Kidney epithelial cell (primary cell): ENCODE measurements at regions not wholly inside any gene's neighbourhood (a gene's known extent, or its start where the extent isn't known, plus 50 kb on each side); places are given as distances from the start of the nearest gene placed in this dataset.

Source experiments
- DNase-seq: peaks from one replicate; pipeline ENCODE4 v3.0.0-alpha.2; 2010; ENCODE audit warnings: low read depth
- H3K27me3 ChIP-seq: 2 replicates; pipeline ENCODE4 v1.6.0; 2011; ENCODE audit warnings: low read length; ENCODE audit not compliant: control insufficient read depth, insufficient read depth
- H3K36me3 ChIP-seq: 2 replicates; pipeline ENCODE4 v1.5.1; 2011; ENCODE audit warnings: low read length; ENCODE audit not compliant: control insufficient read depth, insufficient read depth
- H3K4me3 ChIP-seq: 2 replicates; pipeline ENCODE4 v1.5.1; 2011; ENCODE audit warnings: low read depth, mild to moderate bottlenecking, control low read depth, low read length
- TF ChIP-seq, protein P1 (sequence below): IDR thresholded peaks from 2 replicates; pipeline ENCODE4 v1.5.1; 2011; ENCODE audit warnings: mild to moderate bottlenecking, moderate library complexity, low read length, control low read depth, inconsistent platforms; ENCODE audit not compliant: insufficient read depth, poor library complexity, severe bottlenecking

DNA sequence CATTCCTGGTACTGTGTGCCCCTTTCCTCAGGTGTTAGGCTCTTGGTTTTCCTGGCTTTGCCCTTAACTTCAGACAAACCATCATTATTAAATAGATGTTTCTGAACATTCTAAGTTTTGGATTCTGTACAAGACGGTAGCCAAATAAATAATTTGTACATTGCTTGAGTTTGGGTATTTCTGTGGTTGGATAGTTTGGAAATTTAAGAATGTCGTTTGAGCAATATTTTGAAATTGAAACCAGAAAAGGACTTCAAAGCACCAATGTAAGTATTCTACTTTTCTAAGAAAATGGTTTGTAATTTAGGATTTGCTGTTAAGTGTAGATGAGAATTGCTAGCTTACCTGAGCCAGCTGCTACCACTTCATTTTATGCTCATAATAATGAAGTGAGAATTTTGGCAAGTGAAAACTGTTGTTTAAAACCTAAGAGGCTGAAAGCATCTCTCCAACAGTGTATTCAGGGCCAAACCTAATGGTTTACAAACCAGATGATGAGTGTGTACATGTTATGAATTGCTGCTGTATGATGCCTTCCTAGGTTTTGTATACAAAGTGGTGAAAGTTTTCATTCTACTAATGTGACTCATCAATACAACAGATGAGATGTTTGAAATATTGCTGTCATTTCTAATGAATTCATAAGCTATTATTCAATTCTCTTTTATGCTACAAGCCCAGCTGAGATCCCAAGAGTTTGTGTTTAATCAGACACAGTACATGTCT, 181.5 kb upstream of the PRKD1 start:
- TF ChIP-seq, protein P1, sequence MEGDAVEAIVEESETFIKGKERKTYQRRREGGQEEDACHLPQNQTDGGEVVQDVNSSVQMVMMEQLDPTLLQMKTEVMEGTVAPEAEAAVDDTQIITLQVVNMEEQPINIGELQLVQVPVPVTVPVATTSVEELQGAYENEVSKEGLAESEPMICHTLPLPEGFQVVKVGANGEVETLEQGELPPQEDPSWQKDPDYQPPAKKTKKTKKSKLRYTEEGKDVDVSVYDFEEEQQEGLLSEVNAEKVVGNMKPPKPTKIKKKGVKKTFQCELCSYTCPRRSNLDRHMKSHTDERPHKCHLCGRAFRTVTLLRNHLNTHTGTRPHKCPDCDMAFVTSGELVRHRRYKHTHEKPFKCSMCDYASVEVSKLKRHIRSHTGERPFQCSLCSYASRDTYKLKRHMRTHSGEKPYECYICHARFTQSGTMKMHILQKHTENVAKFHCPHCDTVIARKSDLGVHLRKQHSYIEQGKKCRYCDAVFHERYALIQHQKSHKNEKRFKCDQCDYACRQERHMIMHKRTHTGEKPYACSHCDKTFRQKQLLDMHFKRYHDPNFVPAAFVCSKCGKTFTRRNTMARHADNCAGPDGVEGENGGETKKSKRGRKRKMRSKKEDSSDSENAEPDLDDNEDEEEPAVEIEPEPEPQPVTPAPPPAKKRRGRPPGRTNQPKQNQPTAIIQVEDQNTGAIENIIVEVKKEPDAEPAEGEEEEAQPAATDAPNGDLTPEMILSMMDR, result no peak
- H3K27me3 ChIP-seq, result no peaks in the 10 kb centered on the region
- H3K4me3 ChIP-seq, result no peak overlapping the region
- no peak for DNase-seq
- H3K36me3 ChIP-seq, result no peaks in the 10 kb centered on the region

DNA sequence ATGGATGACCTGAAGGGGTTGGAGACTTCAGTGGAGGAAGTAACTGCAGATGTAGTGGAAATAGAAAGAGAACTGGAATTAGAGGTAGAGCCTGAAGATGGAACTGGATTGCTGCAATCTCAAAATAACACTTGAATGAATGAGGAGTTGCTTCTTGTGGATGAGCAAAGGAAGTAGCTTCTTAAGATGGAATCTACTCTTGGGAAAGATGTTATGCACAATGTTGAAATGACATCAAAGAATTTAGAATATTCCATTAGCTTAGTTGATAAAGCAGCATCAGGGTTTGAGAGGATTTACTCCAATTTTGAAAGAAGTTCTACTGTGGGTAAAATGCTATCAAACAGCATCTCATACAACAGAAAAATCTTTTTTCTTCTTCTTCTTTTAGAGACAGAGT, 186.4 kb upstream of the PRKD1 start:
- no peaks in the 10 kb centered on the region for H3K36me3 ChIP-seq
- no peak overlapping the region for H3K4me3 ChIP-seq
- TF ChIP-seq, protein P1, result no peak
- H3K27me3 ChIP-seq, result no peaks in the 10 kb centered on the region
- no peak for DNase-seq

DNA sequence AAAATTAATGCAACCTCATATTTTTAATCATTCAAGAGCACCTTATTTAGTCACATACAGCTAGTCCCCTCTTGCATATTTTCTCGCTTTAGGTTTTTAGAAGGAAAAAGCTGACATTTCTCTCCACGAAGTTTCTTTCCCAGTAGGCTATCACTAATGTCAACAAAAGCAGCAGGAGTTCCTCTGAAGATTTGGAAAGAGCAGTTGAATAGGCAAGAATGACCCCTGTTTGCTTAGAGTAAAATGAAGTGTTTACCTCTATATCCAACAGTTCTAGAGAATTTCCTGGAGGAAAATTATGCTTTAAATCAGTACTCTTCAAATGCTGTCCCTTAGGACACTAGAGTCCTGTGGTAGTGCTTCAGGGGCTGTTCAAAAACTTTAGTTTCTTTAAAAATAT, 188.1 kb upstream of the PRKD1 start:
- Histone ChIP-seq H3K27me3 (no peaks in the 10 kb centered on the region), H3K4me3 (no peak overlapping the region), H3K36me3 (no peaks in the 10 kb centered on the region)
- TF ChIP-seq, protein P1, result no peak
- no peak for DNase-seq

GRCh38 chr14:30118992-30119640, 191.5 kb upstream of the PRKD1 start:
- no peaks in the 10 kb centered on the region for H3K36me3 ChIP-seq
- no peak overlapping the region for H3K4me3 ChIP-seq
- TF ChIP-seq, protein P1, result no peak
- H3K27me3 ChIP-seq, result no peaks in the 10 kb centered on the region
- DNase-seq, result no peak

DNA sequence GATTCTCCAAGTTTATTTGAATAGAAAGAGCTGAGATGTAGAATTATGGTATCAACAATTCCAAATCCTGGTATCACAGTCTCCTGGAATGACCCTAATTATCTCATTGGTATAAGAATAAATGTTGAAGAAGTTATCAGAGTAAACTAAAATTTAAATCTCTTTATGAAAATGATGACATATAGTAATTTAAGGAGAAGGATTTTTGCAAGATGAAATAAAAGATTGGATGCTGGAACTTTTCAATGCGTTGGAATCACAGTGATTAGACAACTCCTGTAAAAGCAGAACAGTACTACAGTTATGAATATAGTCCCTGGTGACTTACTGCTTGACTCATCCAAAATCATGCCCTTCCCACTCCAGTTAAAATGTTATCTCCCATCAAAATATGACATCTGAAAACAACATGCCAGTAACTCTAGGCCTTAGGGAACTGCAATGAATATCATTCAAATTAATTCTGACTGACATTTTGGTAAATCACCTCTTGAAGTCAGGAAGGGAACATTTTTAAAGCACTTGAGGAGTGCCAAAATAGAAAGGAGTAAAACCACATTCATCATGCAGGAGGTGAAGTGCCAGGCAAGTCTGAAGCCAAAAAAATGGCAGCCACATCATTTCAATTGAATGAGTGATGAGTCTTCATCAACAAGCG, 197.8 kb upstream of the PRKD1 start:
- TF ChIP-seq, protein P1, result no peak
- Histone ChIP-seq H3K27me3 (no peaks in the 10 kb centered on the region), H3K4me3 (no peak overlapping the region), H3K36me3 (no peaks in the 10 kb centered on the region)
- no peak for DNase-seq
